GM23248 (cell line): ENCODE measurements at regions not wholly inside any gene's neighbourhood (a gene's known extent, or its start where the extent isn't known, plus 50 kb on each side); places are given as distances from the start of the nearest gene placed in this dataset.

Experiments used
- EZH2 ChIP-seq: fragments of 200-600 bp; sonication (generic); IDR thresholded peaks from 2 replicates; pipeline ENCODE4 v1.6.1; 2018; ENCODE audit warnings: antibody characterized with exemption, mild to moderate bottlenecking; ENCODE audit not compliant: insufficient read depth, poor library complexity, severe bottlenecking
- EZH2phosphoT487 ChIP-seq: fragments of 200-600 bp; sonication (generic); IDR thresholded peaks from 2 replicates; pipeline ENCODE4 v1.6.1; 2018; ENCODE audit warnings: antibody characterized with exemption, moderate library complexity, mild to moderate bottlenecking, low read depth; ENCODE audit not compliant: insufficient read depth

DNA sequence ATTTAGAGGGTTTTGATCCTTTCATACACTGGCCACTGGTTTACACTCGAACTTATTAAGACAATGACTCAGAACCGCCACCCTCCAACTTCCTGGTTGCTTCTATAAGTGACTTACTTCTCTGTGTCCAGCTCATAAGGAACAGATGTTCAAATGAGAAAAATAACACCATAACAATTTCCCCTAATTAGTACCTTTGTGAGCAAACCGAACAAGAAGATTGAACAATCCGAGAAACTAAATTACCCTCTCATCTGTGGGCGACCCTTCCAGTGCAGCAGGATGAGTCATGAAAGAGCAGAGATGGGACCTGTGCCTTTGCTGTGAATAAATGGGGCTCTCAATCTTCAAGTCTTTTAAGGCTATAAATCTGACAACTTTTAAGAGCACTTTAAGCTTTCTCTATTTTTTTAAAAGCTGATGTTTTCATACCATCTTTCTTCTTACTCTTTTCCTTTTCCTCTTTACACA lies 146.8 kb upstream of the RASSF8 start:
- TF ChIP-seq EZH2 = no peak
- TF ChIP-seq EZH2phosphoT487 = no peak
